Peyer's patch (tissue), 4 donors: ENCODE measurements at regions not wholly inside any gene's neighbourhood (a gene's known extent, or its start where the extent isn't known, plus 50 kb on each side); places are given as distances from the start of the nearest gene placed in this dataset.

Source experiments
- DNase-seq, 3 donors: peaks; one replicate each; pipeline ENCODE4 v3.0.0-alpha.2; 2017 to 2019
- H3K27ac ChIP-seq, 4 donors: fragments of 200-600 bp; sonication (generic); one replicate each; pipeline ENCODE4 v1.5.1; 2016 to 2019
- H3K27me3 ChIP-seq, 2 donors: fragments of 200-600 bp; sonication (generic); one replicate each; pipeline ENCODE4 v1.5.1; 2019
- H3K36me3 ChIP-seq, 3 donors: fragments of 200-600 bp; sonication (generic); one replicate each; pipeline ENCODE4 v1.5.1; 2016 to 2019
- H3K4me1 ChIP-seq, 4 donors: fragments of 200-600 bp; sonication (generic); one replicate each; pipeline ENCODE4 v1.5.1; 2016 to 2019
- H3K4me3 ChIP-seq, 4 donors: fragments of 200-600 bp; sonication (generic); 1 replicate in 3 of 4; 2 replicates in 1 of 4; pipeline ENCODE4 v1.5.1; 2016 to 2019; ENCODE audit warnings: mild to moderate bottlenecking in 1 of 4
- H3K9me3 ChIP-seq, 4 donors: fragments of 200-600 bp; sonication (generic); one replicate each; pipeline ENCODE4 v1.5.1; 2016 to 2019; ENCODE audit warnings: mild to moderate bottlenecking in 1 of 4
- CTCF ChIP-seq, 6 experiments: fragments of 450-650 bp in 4 of 6; fragments of 200-600 bp in 2 of 6; sonication (generic) in 1 of 6; IDR thresholded peaks; one replicate each; pipeline ENCODE4 v1.5.1; 2017 to 2019; ENCODE audit warnings: antibody characterized with exemption in 6 of 6, mild to moderate bottlenecking in 3 of 6, moderate library complexity in 1 of 6
- POLR2A ChIP-seq, 2 donors: fragments of 450-650 bp; IDR thresholded peaks; one replicate each; pipeline ENCODE4 v1.5.1; 2017; ENCODE audit warnings: antibody characterized with exemption in 2 of 2, mild to moderate bottlenecking in 2 of 2, moderate library complexity in 2 of 2

DNA sequence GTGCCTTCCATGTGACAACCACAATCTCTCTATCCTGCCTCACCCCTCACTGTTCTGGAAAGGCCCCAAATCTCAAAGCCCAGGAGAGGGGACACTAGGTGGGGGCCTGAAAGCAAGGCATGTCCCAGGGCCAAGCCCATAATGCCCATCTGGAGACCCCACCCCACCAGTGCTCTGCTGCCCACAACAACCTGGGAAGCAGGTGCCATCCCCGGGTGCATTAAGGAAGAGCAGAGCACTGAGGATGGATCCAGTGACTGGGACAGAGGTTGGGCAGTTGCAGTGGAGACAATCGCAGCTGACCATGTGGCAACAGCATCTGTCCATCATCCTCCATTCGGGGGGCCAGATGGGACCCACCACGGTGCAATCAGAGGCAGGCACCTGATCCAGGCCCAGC lies 106.2 kb upstream of the PRR20G start:
- no peak overlapping the region for H3K4me3 ChIP-seq
- H3K27ac ChIP-seq, result no peak overlapping the region
- no peaks in the 10 kb centered on the region for H3K27me3 ChIP-seq
- no peaks in the 10 kb centered on the region for H3K9me3 ChIP-seq
- no peak for TF ChIP-seq POLR2A (IDR thresholded peaks at IDR 0.05)
- TF ChIP-seq CTCF (IDR thresholded peaks at IDR 0.05), result no peak
- no peaks in the 10 kb centered on the region for H3K36me3 ChIP-seq
- H3K4me1 ChIP-seq, result no peaks in the 10 kb centered on the region
- DNase-seq, result no peak

DNA sequence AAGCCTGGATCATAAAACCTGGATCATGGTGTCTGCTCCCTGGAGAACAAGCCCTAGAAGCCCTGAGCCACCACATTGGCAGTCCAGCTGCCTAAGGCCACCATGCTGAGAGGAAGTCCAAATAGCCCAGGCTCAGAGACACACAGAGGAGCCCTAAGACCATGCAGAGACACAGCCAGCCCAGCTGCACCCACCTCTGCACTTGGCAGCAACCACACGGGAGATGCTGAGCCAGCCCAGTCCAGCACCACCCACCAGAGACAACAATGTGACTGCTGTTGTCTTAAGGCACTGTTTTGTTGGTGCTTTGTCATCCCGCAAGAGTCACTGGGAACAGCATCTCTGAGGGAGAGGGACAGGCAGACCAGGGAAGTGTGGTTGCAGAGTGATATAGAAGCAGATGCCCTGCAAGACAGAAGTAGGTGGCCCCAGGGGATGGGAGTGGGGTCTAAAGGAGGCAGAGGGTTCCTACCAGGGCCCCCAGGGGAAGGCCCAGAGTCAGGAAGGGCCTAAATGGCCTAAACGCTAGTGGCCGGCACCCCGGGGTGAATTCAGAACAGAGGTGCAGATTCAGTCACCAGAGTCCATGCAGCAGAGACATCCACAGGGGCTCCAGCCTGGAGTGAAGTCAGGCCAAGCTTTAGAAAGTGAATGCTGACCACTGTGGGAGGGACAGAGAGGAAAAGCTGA lies 105.4 kb upstream of the PRR20G start:
- DNase-seq, result peak in 1 of 3 donors; percentile 40
- H3K27ac ChIP-seq, result no peak overlapping the region
- no peak overlapping the region for H3K4me3 ChIP-seq
- H3K4me1 ChIP-seq, result no peaks in the 10 kb centered on the region
- no peaks in the 10 kb centered on the region for H3K27me3 ChIP-seq
- H3K36me3 ChIP-seq, result no peaks in the 10 kb centered on the region
- TF ChIP-seq CTCF (IDR thresholded peaks at IDR 0.05) (no peak), POLR2A (IDR thresholded peaks at IDR 0.05) (no peak)
- no peaks in the 10 kb centered on the region for H3K9me3 ChIP-seq

- no peak overlapping the region for H3K27ac ChIP-seq
- H3K4me3 ChIP-seq, result no peak overlapping the region
- TF ChIP-seq POLR2A (IDR thresholded peaks at IDR 0.05) (no peak), CTCF (IDR thresholded peaks at IDR 0.05) (no peak)
- no peaks in the 10 kb centered on the region for H3K36me3 ChIP-seq
- H3K4me1 ChIP-seq, result no peaks in the 10 kb centered on the region
- DNase-seq, result peak in 1 of 3 donors; percentile 35
- no peaks in the 10 kb centered on the region for H3K9me3 ChIP-seq
- no peaks in the 10 kb centered on the region for H3K27me3 ChIP-seq
These were observed 104.3 kb upstream of the PRR20G start for GRCh38 chr3:127392156-127392490.

GRCh38 chr3:127391436-127392155 lies 103.8 kb upstream of the PRR20G start:
- Histone ChIP-seq H3K27ac (no peak overlapping the region), H3K4me1 (no peaks in the 10 kb centered on the region), H3K36me3 (no peaks in the 10 kb centered on the region), H3K4me3 (no peak overlapping the region), H3K9me3 (no peaks in the 10 kb centered on the region), H3K27me3 (no peaks in the 10 kb centered on the region)
- no peak for TF ChIP-seq POLR2A (IDR thresholded peaks at IDR 0.05)
- no peak for TF ChIP-seq CTCF (IDR thresholded peaks at IDR 0.05)
- peak in 1 of 3 donors; percentile 28 for DNase-seq

DNA sequence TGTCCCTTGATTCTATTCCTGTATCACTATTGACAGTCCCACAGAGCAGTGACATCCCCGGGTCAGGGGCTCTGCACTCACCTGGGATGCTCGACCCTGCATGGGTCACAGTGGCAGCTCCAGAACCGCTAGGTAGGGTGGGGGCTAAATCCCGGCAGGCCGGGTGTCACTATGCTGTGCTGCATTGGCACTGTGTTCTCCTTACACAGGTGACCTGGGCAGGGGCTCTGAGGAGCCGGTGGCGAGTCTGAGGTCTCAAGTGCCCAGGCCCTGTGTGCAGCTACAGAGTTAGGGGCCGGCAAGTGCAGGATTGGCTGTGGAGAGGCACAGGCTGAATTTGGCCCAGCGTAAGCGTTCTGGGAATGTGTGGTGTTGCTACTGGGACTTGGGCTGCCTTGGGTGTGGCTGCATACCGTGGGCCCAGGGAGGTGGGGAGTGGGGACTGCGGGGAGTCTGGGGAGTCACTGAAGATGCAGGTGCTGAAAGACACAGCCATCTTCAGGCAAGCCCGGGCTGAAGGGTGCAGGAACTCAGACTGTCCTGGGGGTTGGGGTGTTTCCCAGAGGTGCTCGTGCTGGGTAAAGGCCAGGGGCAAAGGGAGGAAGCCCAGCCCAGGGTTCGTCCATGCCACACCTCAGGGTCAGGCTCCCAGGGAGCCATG lies 102.6 kb upstream of the PRR20G start:
- Histone ChIP-seq H3K9me3 (no peaks in the 10 kb centered on the region), H3K27ac (no peak overlapping the region), H3K27me3 (no peaks in the 10 kb centered on the region), H3K4me3 (no peak overlapping the region), H3K4me1 (no peaks in the 10 kb centered on the region), H3K36me3 (no peaks in the 10 kb centered on the region)
- DNase-seq, result peak in 1 of 3 donors; percentile 40
- TF ChIP-seq POLR2A (IDR thresholded peaks at IDR 0.05) (no peak), CTCF (IDR thresholded peaks at IDR 0.05) (no peak)
